Ovary (tissue), 3 donors: ENCODE measurements at regions not wholly inside any gene's neighbourhood (a gene's known extent, or its start where the extent isn't known, plus 50 kb on each side); places are given as distances from the start of the nearest gene placed in this dataset.
"Not testable (repeated sequence)": the region's sequence is repeated elsewhere in the genome, so short reads cannot be mapped to it uniquely, and the experiment has no call there.

Experiments
- CTCF ChIP-seq, 3 donors: fragments of 450-650 bp in 2 of 3; fragments of 200-600 bp in 1 of 3; IDR thresholded peaks; one replicate each; pipeline versions ENCODE4 v1.5.1 to v1.8.0; 2016 to 2022; ENCODE audit warnings: antibody characterized with exemption in 3 of 3, mild to moderate bottlenecking in 1 of 3
- POLR2A ChIP-seq: fragments of 450-650 bp; IDR thresholded peaks from one replicate; pipeline ENCODE4 v1.6.1; 2017; ENCODE audit warnings: antibody characterized with exemption, mild to moderate bottlenecking, moderate library complexity
- donor health status: DM: no; HTN: no; CAD: no.

GRCh38 chr10:44578963-44579362 lies 194.1 kb upstream of the CXCL12 start:
- TF ChIP-seq CTCF (IDR thresholded peaks at IDR 0.05); POLR2A: not testable (repeated sequence)
